SU-DHL-6 (cell line): ENCODE measurements at regions not wholly inside any gene's neighbourhood (a gene's known extent, or its start where the extent isn't known, plus 50 kb on each side); places are given as distances from the start of the nearest gene placed in this dataset.

Experiments used
- EZH2phosphoT487 ChIP-seq: fragments of 200-600 bp; sonication (generic), shearing (Covaris generic); conservative IDR thresholded peaks from 2 replicates; pipeline ENCODE4 v1.6.1; 2018; ENCODE audit warnings: mild to moderate bottlenecking, antibody characterized with exemption, low read length, moderate library complexity, mixed read lengths
- TF ChIP-seq, protein P1 (sequence below): fragments of 200-600 bp; sonication (generic); IDR thresholded peaks from one replicate; pipeline ENCODE4 v1.5.1; 2017; ENCODE audit warnings: antibody characterized with exemption, mild to moderate bottlenecking, low read length, moderate library complexity; ENCODE audit not compliant: insufficient read depth, poor library complexity, severe bottlenecking

DNA sequence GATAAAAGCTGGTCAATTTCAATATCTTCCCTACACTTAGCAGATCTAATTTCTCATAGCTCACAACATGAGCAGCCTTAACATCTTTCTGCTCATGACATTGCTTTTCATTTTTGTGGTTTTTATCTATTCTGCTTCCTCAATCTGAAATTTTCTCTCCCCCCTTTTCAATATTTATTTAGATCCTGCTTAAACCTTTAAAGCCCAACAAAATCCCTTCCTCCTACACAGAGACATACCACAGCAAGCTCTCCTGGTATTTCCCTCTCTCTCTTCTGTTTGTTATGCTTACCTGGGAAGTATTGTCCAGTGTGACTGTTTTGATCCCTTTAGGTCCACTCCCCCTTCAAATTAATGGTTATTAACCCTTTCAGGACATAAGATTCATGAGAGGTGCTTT, 582.5 kb downstream of the RFPL4B start:
- TF ChIP-seq, protein P1, sequence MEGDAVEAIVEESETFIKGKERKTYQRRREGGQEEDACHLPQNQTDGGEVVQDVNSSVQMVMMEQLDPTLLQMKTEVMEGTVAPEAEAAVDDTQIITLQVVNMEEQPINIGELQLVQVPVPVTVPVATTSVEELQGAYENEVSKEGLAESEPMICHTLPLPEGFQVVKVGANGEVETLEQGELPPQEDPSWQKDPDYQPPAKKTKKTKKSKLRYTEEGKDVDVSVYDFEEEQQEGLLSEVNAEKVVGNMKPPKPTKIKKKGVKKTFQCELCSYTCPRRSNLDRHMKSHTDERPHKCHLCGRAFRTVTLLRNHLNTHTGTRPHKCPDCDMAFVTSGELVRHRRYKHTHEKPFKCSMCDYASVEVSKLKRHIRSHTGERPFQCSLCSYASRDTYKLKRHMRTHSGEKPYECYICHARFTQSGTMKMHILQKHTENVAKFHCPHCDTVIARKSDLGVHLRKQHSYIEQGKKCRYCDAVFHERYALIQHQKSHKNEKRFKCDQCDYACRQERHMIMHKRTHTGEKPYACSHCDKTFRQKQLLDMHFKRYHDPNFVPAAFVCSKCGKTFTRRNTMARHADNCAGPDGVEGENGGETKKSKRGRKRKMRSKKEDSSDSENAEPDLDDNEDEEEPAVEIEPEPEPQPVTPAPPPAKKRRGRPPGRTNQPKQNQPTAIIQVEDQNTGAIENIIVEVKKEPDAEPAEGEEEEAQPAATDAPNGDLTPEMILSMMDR: no peak
- TF ChIP-seq EZH2phosphoT487: no peak
